Loucy (cell line): ENCODE measurements at regions not wholly inside any gene's neighbourhood (a gene's known extent, or its start where the extent isn't known, plus 50 kb on each side); places are given as distances from the start of the nearest gene placed in this dataset.

Experiments used
- EZH2phosphoT487 ChIP-seq: fragments of 200-600 bp; IDR thresholded peaks from 2 replicates; pipeline ENCODE4 v1.6.1; 2018; ENCODE audit warnings: antibody characterized with exemption, mild to moderate bottlenecking, moderate library complexity, borderline replicate concordance
- TF ChIP-seq, protein P1 (sequence below): fragments of 200-600 bp; sonication (generic); conservative IDR thresholded peaks from 2 replicates; pipeline ENCODE4 v1.5.1; 2014; ENCODE audit warnings: mild to moderate bottlenecking, antibody characterized with exemption, low read length

DNA sequence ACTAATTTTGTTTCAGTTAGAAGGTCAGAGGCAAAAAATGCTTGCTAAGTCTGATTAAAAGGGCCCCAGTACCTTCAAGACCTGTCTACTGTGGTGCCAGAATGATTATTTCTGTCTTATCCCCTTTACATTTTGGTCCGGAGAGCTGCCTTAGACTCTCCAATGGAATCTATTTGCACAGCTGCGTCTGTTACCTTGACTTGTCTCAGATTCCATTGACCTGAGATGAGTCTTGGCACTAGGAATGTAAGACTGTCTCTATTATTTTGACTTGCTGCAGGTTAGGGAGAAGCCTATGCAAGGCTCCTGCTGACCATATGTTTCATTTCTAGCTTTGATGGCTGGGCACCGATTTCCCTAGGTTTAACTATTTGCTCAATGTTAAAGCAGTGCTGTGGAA, 457.6 kb downstream of the KCTD8 start:
- TF ChIP-seq EZH2phosphoT487 = no peak
- TF ChIP-seq, protein P1, sequence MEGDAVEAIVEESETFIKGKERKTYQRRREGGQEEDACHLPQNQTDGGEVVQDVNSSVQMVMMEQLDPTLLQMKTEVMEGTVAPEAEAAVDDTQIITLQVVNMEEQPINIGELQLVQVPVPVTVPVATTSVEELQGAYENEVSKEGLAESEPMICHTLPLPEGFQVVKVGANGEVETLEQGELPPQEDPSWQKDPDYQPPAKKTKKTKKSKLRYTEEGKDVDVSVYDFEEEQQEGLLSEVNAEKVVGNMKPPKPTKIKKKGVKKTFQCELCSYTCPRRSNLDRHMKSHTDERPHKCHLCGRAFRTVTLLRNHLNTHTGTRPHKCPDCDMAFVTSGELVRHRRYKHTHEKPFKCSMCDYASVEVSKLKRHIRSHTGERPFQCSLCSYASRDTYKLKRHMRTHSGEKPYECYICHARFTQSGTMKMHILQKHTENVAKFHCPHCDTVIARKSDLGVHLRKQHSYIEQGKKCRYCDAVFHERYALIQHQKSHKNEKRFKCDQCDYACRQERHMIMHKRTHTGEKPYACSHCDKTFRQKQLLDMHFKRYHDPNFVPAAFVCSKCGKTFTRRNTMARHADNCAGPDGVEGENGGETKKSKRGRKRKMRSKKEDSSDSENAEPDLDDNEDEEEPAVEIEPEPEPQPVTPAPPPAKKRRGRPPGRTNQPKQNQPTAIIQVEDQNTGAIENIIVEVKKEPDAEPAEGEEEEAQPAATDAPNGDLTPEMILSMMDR = no peak
